H9 (cell line): ENCODE measurements at regions not wholly inside any gene's neighbourhood (a gene's known extent, or its start where the extent isn't known, plus 50 kb on each side); places are given as distances from the start of the nearest gene placed in this dataset.
A peak's percentile ranks its signal among the peaks of the same experiment; 100 is the strongest.

ENCODE experiments used
- DNase-seq: peaks from one replicate; pipeline ENCODE4 v3.0.0-alpha.2; 2017
- H2AFZ ChIP-seq: one replicate; pipeline ENCODE4 v1.6.1; 2013; ENCODE audit warnings: mild to moderate bottlenecking, low read length, control low read depth, moderate library complexity
- H2AK5ac ChIP-seq: 2 replicates; pipeline ENCODE4 v1.6.1; 2013; ENCODE audit warnings: low read length, control low read depth, mixed read lengths; ENCODE audit not compliant: insufficient read length
- H2BK120ac ChIP-seq: one replicate; pipeline ENCODE4 v1.6.1; 2013; ENCODE audit warnings: low read depth, mild to moderate bottlenecking, low read length, control low read depth, inconsistent platforms; ENCODE audit not compliant: poor library complexity, severe bottlenecking
- H2BK12ac ChIP-seq: 2 replicates; pipeline ENCODE4 v1.6.1; 2013; ENCODE audit warnings: low read length, control low read depth, mixed read lengths, low read depth; ENCODE audit not compliant: insufficient read length
- H2BK15ac ChIP-seq: 2 replicates; pipeline ENCODE4 v1.6.1; 2013; ENCODE audit warnings: low read depth, low read length, control low read depth
- H2BK20ac ChIP-seq: one replicate; pipeline ENCODE4 v1.6.1; 2013; ENCODE audit warnings: low read depth, mild to moderate bottlenecking, low read length, control low read depth, inconsistent platforms; ENCODE audit not compliant: poor library complexity, severe bottlenecking
- H2BK5ac ChIP-seq: 2 replicates; pipeline ENCODE4 v1.6.1; 2013; ENCODE audit warnings: low read length, control low read depth, mixed read lengths; ENCODE audit not compliant: insufficient read length
- H3K14ac ChIP-seq: 2 replicates; pipeline ENCODE4 v1.6.1; 2013; ENCODE audit warnings: low read length, control low read depth; ENCODE audit not compliant: insufficient read depth
- H3K18ac ChIP-seq: 2 replicates; pipeline ENCODE4 v1.6.1; 2013; ENCODE audit warnings: low read depth, mild to moderate bottlenecking, mixed read lengths, low read length, control low read depth; ENCODE audit not compliant: insufficient read length
- H3K23ac ChIP-seq: 2 replicates; pipeline ENCODE4 v1.6.1; 2013; ENCODE audit warnings: low read length, control low read depth, mixed read lengths, low read depth; ENCODE audit not compliant: insufficient read length
- H3K23me2 ChIP-seq: 2 replicates; pipeline ENCODE4 v1.6.1; 2013; ENCODE audit warnings: low read depth, mild to moderate bottlenecking, mixed read lengths, low read length, control low read depth; ENCODE audit not compliant: insufficient read length, poor library complexity, severe bottlenecking
- H3K27ac ChIP-seq: 2 replicates; pipeline ENCODE4 v1.5.1; 2013; ENCODE audit warnings: low read length, control low read depth, mixed read lengths, low read depth; ENCODE audit not compliant: insufficient read length
- H3K27me3 ChIP-seq: 2 replicates; pipeline ENCODE4 v1.6.1; 2013; ENCODE audit warnings: low read length, control low read depth, inconsistent platforms; ENCODE audit not compliant: insufficient read depth
- H3K4ac ChIP-seq: 2 replicates; pipeline ENCODE4 v1.6.1; 2013; ENCODE audit warnings: low read depth, mild to moderate bottlenecking, control low read depth, inconsistent platforms, low read length, moderate library complexity
- H3K4me1 ChIP-seq: 2 replicates; pipeline ENCODE4 v1.6.1; 2013; ENCODE audit warnings: low read length, control low read depth, inconsistent platforms; ENCODE audit not compliant: insufficient read depth
- H3K4me2 ChIP-seq: 2 replicates; pipeline ENCODE4 v1.6.1; 2013; ENCODE audit warnings: low read length, control low read depth, mixed read lengths; ENCODE audit not compliant: insufficient read length, insufficient read depth
- H3K56ac ChIP-seq: 2 replicates; pipeline ENCODE4 v1.6.1; 2013; ENCODE audit warnings: low read depth, mild to moderate bottlenecking, mixed read lengths, low read length, control low read depth; ENCODE audit not compliant: insufficient read length
- H3K79me1 ChIP-seq: 2 replicates; pipeline ENCODE4 v1.6.1; 2013; ENCODE audit warnings: low read depth, mild to moderate bottlenecking, moderate library complexity, low read length, control low read depth, inconsistent platforms; ENCODE audit not compliant: insufficient read depth, poor library complexity, severe bottlenecking
- H3K79me2 ChIP-seq: 2 replicates; pipeline ENCODE4 v1.6.1; 2013; ENCODE audit warnings: low read length, control low read depth, inconsistent platforms; ENCODE audit not compliant: insufficient read depth
- H3K9ac ChIP-seq: 2 replicates; pipeline ENCODE4 v1.6.1; 2013; ENCODE audit warnings: low read length, control low read depth, mixed read lengths; ENCODE audit not compliant: insufficient read length; ENCODE audit errors: extremely low read depth
- H3K9me3 ChIP-seq: one replicate; pipeline ENCODE4 v1.6.1; 2013; ENCODE audit warnings: low read depth, low read length, inconsistent platforms; ENCODE audit not compliant: control insufficient read depth
- H3T11ph ChIP-seq: one replicate; pipeline ENCODE4 v1.6.1; 2013; ENCODE audit warnings: mild to moderate bottlenecking, low read length, control low read depth, inconsistent platforms
- H4K20me1 ChIP-seq: one replicate; pipeline ENCODE4 v1.6.1; 2013; ENCODE audit not compliant: control insufficient read depth, insufficient read length, insufficient read depth
- H4K5ac ChIP-seq: 2 replicates; pipeline ENCODE4 v1.6.1; 2013; ENCODE audit warnings: low read depth, mild to moderate bottlenecking, mixed read lengths, low read length, control low read depth; ENCODE audit not compliant: insufficient read length
- H4K8ac ChIP-seq: replicated peaks from 2 replicates; pipeline ENCODE4 v1.6.1; 2013; ENCODE audit warnings: low read length, control low read depth, mixed read lengths, low read depth; ENCODE audit not compliant: insufficient read length
- H4K91ac ChIP-seq: 2 replicates; pipeline ENCODE4 v1.6.1; 2013; ENCODE audit warnings: low read depth, mild to moderate bottlenecking, moderate library complexity, mixed read lengths, low read length, control low read depth; ENCODE audit not compliant: insufficient read length
- H3K27ac Mint-ChIP-seq, 3 experiments: 2 replicates in 2 of 3; 3 replicates in 1 of 3; pipeline ENCODE4 v1.8.0; 2020 to 2021; ENCODE audit warnings: mixed read lengths in 3 of 3, mild to moderate bottlenecking in 1 of 3, moderate library complexity in 1 of 3
- H3K27me3 Mint-ChIP-seq: 2 replicates; pipeline ENCODE4 v1.8.0; 2021; ENCODE audit warnings: low read depth, mild to moderate bottlenecking, moderate library complexity, mixed read lengths
- H3K36me3 Mint-ChIP-seq, 3 experiments: 2 replicates in 2 of 3; 3 replicates in 1 of 3; pipeline ENCODE4 v1.8.0; 2020 to 2021; ENCODE audit warnings: low read depth in 3 of 3, mixed read lengths in 3 of 3; ENCODE audit not compliant: insufficient read depth in 1 of 3
- H3K4me1 Mint-ChIP-seq, 2 experiments: 2 replicates each; pipeline ENCODE4 v1.8.0; 2020; ENCODE audit warnings: mixed read lengths in 2 of 2
- H3K4me3 Mint-ChIP-seq, 2 experiments: 2 replicates in 1 of 2; 3 replicates in 1 of 2; pipeline ENCODE4 v1.8.0; 2020 to 2021; ENCODE audit warnings: mild to moderate bottlenecking in 2 of 2, mixed read lengths in 2 of 2, moderate library complexity in 1 of 2
- H3K9me3 Mint-ChIP-seq, 2 experiments: 2 replicates in 1 of 2; 3 replicates in 1 of 2; pipeline ENCODE4 v1.8.0; 2020; ENCODE audit warnings: mild to moderate bottlenecking in 2 of 2, mixed read lengths in 2 of 2, moderate library complexity in 1 of 2
- CTCF ChIP-seq: fragments of 200-600 bp; sonication (generic); conservative IDR thresholded peaks from 3 replicates; pipeline ENCODE4 v1.8.0; 2021; ENCODE audit warnings: antibody characterized with exemption, mild to moderate bottlenecking

- H3K14ac ChIP-seq = no peak overlapping the region
- no peaks in the 10 kb centered on the region for H3K4me1 ChIP-seq
- H2BK15ac ChIP-seq = no peak overlapping the region
- H3K4me2 ChIP-seq = no peak overlapping the region
- Mint-ChIP-seq H3K9me3 (no peaks in the 10 kb centered on the region), H3K4me3 (no peak overlapping the region), H3K27ac (no peak overlapping the region; a peak in 1 of 7 replicates), H3K27me3 (no peaks in the 10 kb centered on the region), H3K36me3 (no peaks in the 10 kb centered on the region), H3K4me1 (peaks cover 7 to 8% of the 10 kb centered on the region in 2 experiments)
- H4K91ac ChIP-seq = no peak overlapping the region
- H4K20me1 ChIP-seq = no peaks in the 10 kb centered on the region
- H2BK120ac ChIP-seq = no peak overlapping the region
- H3K23ac ChIP-seq = no peak overlapping the region
- H3K9me3 ChIP-seq = no peaks in the 10 kb centered on the region
- no peak overlapping the region for H2BK5ac ChIP-seq
- no peak overlapping the region for H2AK5ac ChIP-seq
- H3K79me1 ChIP-seq = no peaks in the 10 kb centered on the region
- no peak overlapping the region for H3K4ac ChIP-seq
- H4K8ac ChIP-seq = no peak overlapping the region
- 0 out of 3 replicates have a peak, but pooled peaks have one; percentile 13 for TF ChIP-seq CTCF
- no peaks in the 10 kb centered on the region for H3K79me2 ChIP-seq
- no peak overlapping the region for H4K5ac ChIP-seq
- H3T11ph ChIP-seq = no peak overlapping the region
- no peak overlapping the region for H2BK12ac ChIP-seq
- no peak overlapping the region for H3K56ac ChIP-seq
- no peak overlapping the region for H3K9ac ChIP-seq
- no peak overlapping the region for H3K18ac ChIP-seq
- no peak for DNase-seq
- H3K27me3 ChIP-seq = no peaks in the 10 kb centered on the region
- no peak overlapping the region for H2BK20ac ChIP-seq
- no peaks in the 10 kb centered on the region for H3K23me2 ChIP-seq
- no peak overlapping the region for H2AFZ ChIP-seq
- H3K27ac ChIP-seq = no peak overlapping the region
These were observed 358.7 kb upstream of the CA10 start for GRCh38 chr17:52517176-52517575.
